Lung microvascular endothelial cell (primary cell): ENCODE measurements at regions not wholly inside any gene's neighbourhood (a gene's known extent, or its start where the extent isn't known, plus 50 kb on each side); places are given as distances from the start of the nearest gene placed in this dataset.

Experiments used
- DNase-seq, 2 donors: peaks; one replicate each; pipeline versions ENCODE4 v3.0.0 to v3.0.0-alpha.2; 2010; ENCODE audit warnings: low read depth in 2 of 2

- DNase-seq: no peak
These were observed 156.3 kb downstream of the SLC16A9 start for GRCh38 chr10:59553162-59553900.

DNA sequence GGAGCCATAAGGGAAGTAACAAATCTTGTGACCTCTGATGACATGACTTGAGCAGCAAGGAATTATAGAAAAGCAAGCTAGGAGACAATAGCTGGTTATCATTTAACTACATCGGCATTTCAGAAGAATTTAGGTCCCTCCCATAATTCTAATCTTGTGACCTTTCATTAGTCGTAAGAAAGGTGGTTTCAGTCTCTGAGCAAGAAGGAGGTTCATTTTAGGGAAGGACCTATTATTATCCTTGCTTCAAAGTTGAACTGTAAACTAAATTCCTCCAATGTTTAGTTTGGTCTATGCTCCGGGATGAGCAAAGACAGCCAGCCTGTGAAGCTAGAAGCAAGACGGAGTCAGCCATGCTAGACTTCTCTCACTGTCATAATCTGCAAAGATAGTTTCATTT lies 159.6 kb downstream of the SLC16A9 start:
- DNase-seq: no peak

- DNase-seq: no peak
These were observed 171.0 kb downstream of the SLC16A9 start for GRCh38 chr10:59538623-59539022.

DNA sequence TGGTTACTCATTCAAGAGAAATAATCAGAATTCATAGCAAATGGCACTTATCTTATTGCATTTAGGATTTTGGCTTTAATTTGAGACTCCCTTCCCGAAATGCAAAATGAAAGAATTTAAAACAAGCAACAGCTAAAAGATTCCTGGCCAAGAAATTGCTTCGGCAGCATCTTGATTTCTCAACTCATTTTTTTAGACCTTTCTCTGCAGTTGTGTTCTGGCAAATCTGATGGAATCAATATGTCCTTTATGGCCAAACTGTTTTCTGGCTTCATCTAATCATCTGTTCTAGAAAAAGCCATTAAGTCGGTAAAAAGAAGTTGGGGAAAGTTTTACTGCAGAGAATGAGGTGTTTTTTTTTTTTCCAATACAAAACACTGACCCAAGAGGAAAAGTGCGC lies 172.1 kb downstream of the SLC16A9 start:
- no peak for DNase-seq

DNA sequence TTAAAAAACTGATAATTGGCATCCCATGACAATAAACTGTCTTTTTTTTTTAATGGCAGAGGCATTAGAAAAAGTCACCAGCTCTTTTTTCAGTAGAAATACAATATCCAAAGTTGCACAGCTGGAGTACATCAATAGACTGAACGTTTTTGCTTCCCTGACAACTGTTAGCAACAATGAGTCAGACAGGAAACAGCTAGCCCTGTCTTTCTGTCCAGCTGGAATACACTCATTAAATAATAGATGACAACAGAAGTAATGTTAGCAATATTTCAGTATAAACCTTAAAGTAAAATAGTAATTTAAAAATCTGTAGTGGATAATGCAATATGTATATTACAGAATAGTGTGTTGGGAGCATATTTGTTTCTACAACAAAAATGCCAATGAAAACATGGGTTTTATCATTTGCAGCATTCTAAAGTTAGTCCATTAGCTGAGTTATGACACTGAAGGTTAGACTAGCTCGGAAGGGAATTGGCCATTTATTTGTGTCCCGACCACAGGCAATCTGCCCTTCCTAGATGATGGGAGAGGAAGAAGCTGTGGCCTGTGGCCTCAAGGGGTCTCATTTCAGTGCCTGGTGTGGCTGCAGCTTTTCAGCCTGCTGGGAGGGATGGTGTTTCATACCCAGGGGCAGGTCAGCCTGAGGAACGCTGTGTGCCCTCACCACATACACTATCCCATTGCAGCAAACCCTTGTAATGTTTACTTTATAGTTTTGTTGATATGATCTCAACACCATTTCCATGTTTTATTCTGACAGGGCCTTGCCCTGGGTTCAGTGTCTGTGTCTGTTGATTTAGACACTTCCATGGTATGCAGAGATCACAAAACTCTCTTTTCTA lies 173.3 kb downstream of the SLC16A9 start:
- peak; percentile 69 to 72 for DNase-seq

- no peak for DNase-seq
These were observed 162.0 kb upstream of the FAM13C start for GRCh38 chr10:59524348-59524747.

DNA sequence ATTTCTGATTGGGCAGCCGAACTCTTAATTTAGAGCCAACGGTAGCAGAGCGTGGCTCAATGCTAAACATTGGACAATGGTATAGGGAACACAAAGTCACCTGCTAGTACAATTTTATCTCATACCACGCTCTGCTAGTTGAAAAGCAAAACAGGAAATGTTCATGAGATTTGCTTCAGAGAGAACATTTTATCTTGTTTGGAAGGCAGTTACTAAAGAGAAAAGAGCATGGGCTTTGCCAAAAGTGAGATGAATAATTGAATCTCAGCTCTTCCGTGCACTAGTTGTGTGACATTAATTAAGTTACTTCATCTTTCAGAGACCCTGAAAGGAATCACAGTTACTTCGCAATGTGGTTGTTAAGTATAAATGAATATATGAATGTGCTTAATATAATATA lies 161.5 kb upstream of the FAM13C start:
- DNase-seq: peak in 1 of 2 donors; percentile 12

DNA sequence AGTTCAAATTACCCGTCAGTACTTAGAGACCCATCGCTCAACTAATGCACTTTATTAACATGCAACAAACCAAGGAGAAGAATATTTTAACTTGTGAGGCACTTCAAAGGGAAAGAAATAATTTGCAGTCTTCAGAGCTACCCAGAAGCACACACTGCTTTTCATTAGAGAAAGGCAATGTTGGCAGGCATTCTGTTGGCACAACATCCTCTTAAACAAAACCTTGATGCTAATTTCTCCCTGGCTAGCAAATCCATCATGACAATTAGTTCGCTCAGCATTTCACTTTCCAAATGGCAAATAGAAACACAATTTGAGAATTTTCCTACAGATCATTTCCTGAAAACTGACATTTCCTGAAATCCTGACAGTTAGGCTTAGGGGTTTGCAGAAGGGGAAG lies 155.6 kb upstream of the FAM13C start:
- DNase-seq: peak in 1 of 2 donors; percentile 2

- DNase-seq: no peak
These were observed 155.1 kb upstream of the FAM13C start for GRCh38 chr10:59517341-59517899.

GRCh38 chr10:59513558-59513957 lies 151.2 kb upstream of the FAM13C start:
- DNase-seq: no peak

DNA sequence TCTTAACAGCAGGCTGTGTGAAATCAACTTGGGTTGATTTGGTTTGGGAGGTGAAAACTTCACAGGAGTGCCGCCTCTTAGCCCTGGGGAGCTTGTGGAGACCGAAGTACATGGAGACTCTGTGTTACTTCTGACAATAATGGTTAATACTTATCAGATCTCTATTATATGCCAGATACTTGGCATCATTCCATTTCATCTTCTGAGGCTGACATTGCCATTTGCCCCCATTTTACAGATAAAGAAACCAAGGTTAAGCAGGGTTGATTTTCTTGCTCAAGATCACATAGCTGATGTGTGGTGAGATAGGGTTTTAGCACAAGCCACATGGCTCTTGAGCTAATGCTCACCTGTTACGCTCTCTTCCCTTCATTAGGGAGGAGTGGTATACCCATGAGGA lies 150.6 kb upstream of the FAM13C start:
- DNase-seq: no peak

DNA sequence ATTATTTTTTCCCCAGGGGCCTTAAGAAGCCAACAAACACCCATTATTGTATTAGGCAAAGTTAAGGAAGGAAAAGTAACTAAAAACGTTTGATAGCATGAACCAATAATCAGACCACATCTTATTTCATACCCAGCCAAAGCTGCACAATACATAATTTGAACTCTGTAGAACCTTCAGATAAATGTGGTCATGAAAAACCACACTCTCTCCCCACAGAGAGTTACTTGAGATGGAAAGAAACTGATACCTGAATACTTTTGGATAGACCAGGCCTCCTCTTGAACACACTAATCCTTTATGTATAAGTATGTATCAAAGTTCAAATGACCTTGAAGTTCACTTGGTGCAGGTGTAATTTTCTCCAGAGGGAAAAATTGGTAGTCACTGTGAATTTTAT lies 146.6 kb upstream of the FAM13C start:
- DNase-seq: no peak

DNA sequence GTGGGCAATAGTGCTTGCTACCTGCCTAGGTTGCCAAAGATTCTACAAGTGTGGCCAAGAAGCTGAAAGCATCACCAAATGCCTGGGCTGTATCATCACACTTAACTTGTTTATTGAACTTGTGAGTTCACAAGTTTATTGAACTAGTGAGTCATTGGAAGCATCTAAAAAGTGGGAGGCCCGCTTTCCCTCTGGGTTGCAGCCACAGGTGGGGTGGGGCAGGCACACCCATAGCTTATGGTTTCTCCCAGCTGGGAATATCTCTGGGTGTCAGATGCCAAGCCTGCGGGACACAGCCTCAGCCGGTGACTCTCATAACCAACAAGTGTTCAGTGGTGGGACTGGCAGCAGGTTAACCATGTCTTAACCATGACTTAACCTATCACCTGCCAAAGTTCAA lies 145.9 kb upstream of the FAM13C start:
- no peak for DNase-seq

DNA sequence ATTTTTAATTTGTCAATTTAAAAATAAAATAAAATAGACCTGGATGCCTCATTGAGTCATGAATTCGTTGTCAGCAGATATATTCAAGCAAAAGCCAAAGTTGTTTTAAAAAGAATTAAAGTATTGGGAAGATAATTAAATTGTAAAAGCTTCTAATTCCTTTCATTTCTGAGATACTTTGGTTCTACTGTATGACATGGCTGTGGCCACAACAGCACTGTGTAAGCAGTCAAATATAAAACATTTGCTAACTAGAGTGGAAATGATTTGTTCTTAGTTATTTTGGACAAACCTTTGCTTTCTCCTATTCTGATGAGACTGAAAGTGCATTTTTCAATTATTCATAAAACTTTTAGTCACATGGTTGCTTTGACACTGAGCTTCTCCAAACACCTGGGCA lies 143.6 kb upstream of the FAM13C start:
- DNase-seq: no peak

DNA sequence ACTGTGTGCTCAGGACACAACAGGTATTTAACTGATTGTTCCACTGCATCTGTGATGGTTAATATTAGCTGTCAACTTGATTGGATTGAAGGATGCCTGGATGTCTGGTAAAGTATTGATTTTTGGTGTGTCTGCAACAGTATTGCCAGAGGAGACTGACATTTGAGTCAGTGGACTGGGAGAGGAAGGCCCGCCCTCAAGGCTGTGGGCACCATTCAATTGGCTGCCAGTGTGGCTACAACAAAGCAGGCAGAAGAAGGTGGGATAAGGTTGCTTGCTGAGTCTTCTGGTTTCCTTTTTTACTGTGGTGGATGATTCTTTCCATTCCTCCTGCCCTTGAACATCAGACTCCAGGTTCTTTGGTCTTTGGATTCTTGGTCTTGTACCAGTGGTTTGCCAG lies 137.1 kb upstream of the FAM13C start:
- no peak for DNase-seq

GRCh38 chr10:59493017-59493416 lies 130.7 kb upstream of the FAM13C start:
- no peak for DNase-seq

GRCh38 chr10:59479426-59479825 lies 117.1 kb upstream of the FAM13C start:
- no peak for DNase-seq

- DNase-seq: no peak
These were observed 108.2 kb upstream of the FAM13C start for GRCh38 chr10:59470570-59470969.

DNA sequence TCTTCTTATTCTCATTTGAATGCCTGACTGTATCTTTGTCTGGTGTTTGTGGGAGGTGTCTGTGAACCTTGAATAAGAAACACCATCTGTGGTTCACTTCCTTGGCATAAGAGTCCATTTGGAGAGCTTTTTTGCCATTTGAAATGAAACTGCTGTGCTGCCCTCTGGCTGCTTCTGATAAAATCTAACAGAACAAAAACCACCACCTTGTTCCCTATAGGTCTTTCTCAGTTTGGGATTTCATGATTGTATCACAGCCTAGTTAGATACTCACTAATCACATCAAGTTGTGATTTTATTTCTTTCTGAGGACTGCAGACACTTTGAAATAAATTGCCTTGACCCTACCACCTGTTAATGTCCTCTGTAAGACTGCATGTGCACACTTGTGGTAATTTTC lies 102.7 kb upstream of the FAM13C start:
- no peak for DNase-seq

- DNase-seq: no peak
These were observed 102.1 kb upstream of the FAM13C start for GRCh38 chr10:59464483-59464882.

DNA sequence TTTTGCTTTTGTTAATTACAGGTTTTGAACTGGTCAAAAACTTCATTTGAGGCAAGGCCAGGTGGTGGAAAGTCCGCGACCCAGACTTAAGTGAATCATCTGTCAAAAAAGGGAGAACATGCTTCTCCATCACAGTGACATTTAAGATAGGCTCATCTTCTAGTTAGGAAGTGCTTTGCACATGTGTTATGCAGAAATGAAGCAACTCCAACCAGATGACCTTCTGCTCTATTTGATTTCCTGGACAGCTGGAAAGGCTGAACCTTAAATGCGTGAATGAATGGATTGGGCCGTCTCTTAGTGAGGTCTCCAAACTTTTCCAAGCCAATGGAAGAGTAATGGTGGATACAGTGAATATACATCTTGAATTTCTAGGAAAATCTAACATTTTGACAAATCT lies 101.6 kb upstream of the FAM13C start:
- no peak for DNase-seq

GRCh38 chr10:59460601-59461000 lies 98.3 kb upstream of the FAM13C start:
- DNase-seq: no peak

DNA sequence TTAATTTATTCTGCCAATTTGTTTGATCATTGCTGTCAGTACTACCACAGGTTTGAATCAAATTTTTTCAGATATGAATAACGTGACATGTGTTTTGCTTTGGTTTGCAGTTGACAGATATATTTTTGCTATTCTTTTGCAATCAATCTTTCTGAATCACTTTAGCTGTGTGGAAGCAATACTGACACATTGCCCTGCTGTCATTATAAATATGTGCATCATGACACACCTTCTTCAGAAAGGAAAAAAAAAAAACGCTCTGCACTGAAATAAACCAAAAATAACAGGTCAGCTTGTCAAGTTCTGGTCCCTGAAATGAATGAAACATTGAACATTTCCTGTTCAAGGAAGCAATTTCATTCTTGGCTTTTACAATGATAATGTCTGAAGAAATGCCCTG lies 93.8 kb upstream of the FAM13C start:
- DNase-seq: no peak
